Right lobe of liver (tissue), 6 donors: ENCODE measurements at regions not wholly inside any gene's neighbourhood (a gene's known extent, or its start where the extent isn't known, plus 50 kb on each side); places are given as distances from the start of the nearest gene placed in this dataset.

Experiments
- ATAC-seq, 4 donors: fragments of 200-7000 bp; cut with Tn5 transposase; one replicate each; pipeline ENCODE4 v1.9.1; 2020; ENCODE audit warnings: mild to moderate bottlenecking in 4 of 4, moderate library complexity in 4 of 4
- DNase-seq, 3 donors: peaks; one replicate each; pipeline ENCODE4 v3.0.0-alpha.2; 2020
- H3K27ac ChIP-seq, 3 donors: fragments of 200-600 bp; one replicate each; pipeline ENCODE4 v1.8.0; 2022
- H3K27me3 ChIP-seq, 2 donors: fragments of 200-600 bp; one replicate each; pipeline ENCODE4 v1.8.0; 2022
- H3K36me3 ChIP-seq, 4 donors: fragments of 200-600 bp; sonication (generic) in 1 of 4; one replicate each; pipeline versions ENCODE4 v1.5.1 to v1.8.0; 2017 to 2022; ENCODE audit warnings: control low read depth in 1 of 4
- H3K4me1 ChIP-seq, 4 donors: fragments of 200-600 bp; sonication (generic) in 1 of 4; one replicate each; pipeline versions ENCODE4 v1.5.1 to v1.8.0; 2017 to 2022; ENCODE audit warnings: control low read depth in 1 of 4
- H3K4me3 ChIP-seq, 3 donors: fragments of 200-600 bp; one replicate each; pipeline ENCODE4 v1.8.0; 2022
- H3K9me3 ChIP-seq, 4 donors: fragments of 200-600 bp; sonication (generic) in 1 of 4; one replicate each; pipeline versions ENCODE4 v1.5.1 to v1.8.0; 2017 to 2022; ENCODE audit warnings: control low read depth in 1 of 4
- CTCF ChIP-seq, 4 donors: fragments of 200-600 bp in 3 of 4; fragments of 450-650 bp in 1 of 4; IDR thresholded peaks; one replicate each; pipeline versions ENCODE4 v1.5.1 to v1.8.0; 2016 to 2022; ENCODE audit warnings: antibody characterized with exemption in 4 of 4, mild to moderate bottlenecking in 2 of 4
- POLR2A ChIP-seq: fragments of 450-650 bp; IDR thresholded peaks from one replicate; pipeline ENCODE4 v1.6.1; 2017; ENCODE audit warnings: antibody characterized with exemption, mild to moderate bottlenecking
- WGBS: methylation state at CpG from one replicate; pipeline ENCODE4 v1.1.6; 2018; ENCODE audit warnings: low coverage, low lambda C conversion rate; ENCODE audit not compliant: insufficient coverage; ENCODE audit errors: missing lambda C conversion rate; 5-methylcytosine and 5-hydroxymethylcytosine counted together
- intact Hi-C, 2 donors: fragments of 100-400 bp; cut with DNase I; formaldehyde crosslinking; loops; one replicate each; pipeline versions ENCODE4 v1.11.2 to v1.14.1; 2022
- donor health status: DM: no; HTN: yes; CAD: no.
- donor health status: DM: no; HTN: no; CAD: no.
- donor health status: DM: no; HTN: no; CAD: no.
- donor health status: DM: no; HTN: yes; CAD: no.
- donor health status: DM: no; HTN: yes; CAD: no.

- H3K4me1 ChIP-seq, result no peaks in the 10 kb centered on the region
- H3K27ac ChIP-seq, result no peak overlapping the region
- TF ChIP-seq CTCF (IDR thresholded peaks at IDR 0.05), result no peak
- TF ChIP-seq POLR2A, result no peak
- intact Hi-C loops, result no loop called here
- no peak for DNase-seq
- H3K4me3 ChIP-seq, result no peak overlapping the region
- H3K27me3 ChIP-seq, result peaks cover 0 to under 1% of the 10 kb centered on the region in 2 donors
- no peaks in the 10 kb centered on the region for H3K9me3 ChIP-seq
- WGBS, result 30% methylated on average over 9 of the region's 10 CpGs
- no peaks in the 10 kb centered on the region for H3K36me3 ChIP-seq
- ATAC-seq, result no peak
These were observed 98.3 kb upstream of the MYOCD start for GRCh38 chr17:12567077-12568053.

GRCh38 chr17:12568358-12569251 is 97.1 kb upstream of the MYOCD start:
- Histone ChIP-seq H3K4me3 (no peak overlapping the region), H3K9me3 (no peaks in the 10 kb centered on the region), H3K27me3 (no peaks in the 10 kb centered on the region), H3K4me1 (no peaks in the 10 kb centered on the region), H3K36me3 (no peaks in the 10 kb centered on the region), H3K27ac (no peak overlapping the region)
- intact Hi-C loops, result no loop called here
- no peak for DNase-seq
- 45% methylated on average over 7 of the region's 14 CpGs for WGBS
- TF ChIP-seq POLR2A (no peak), CTCF (IDR thresholded peaks at IDR 0.05) (no peak)
- no peak for ATAC-seq

- intact Hi-C loops, result no loop called here
- no peak overlapping the region for H3K4me3 ChIP-seq
- no peak for DNase-seq
- H3K36me3 ChIP-seq, result no peaks in the 10 kb centered on the region
- no peaks in the 10 kb centered on the region for H3K27me3 ChIP-seq
- TF ChIP-seq POLR2A (no peak), CTCF (IDR thresholded peaks at IDR 0.05) (no peak)
- no peak for ATAC-seq
- no peak overlapping the region for H3K27ac ChIP-seq
- no peaks in the 10 kb centered on the region for H3K9me3 ChIP-seq
- no peaks in the 10 kb centered on the region for H3K4me1 ChIP-seq
- 68% methylated on average over 3 of the region's 3 CpGs for WGBS
These were observed 94.1 kb upstream of the MYOCD start for GRCh38 chr17:12571606-12572005.

GRCh38 chr17:12574525-12574924 is 91.2 kb upstream of the MYOCD start:
- 56% methylated on average over 2 of the region's 2 CpGs for WGBS
- H3K4me1 ChIP-seq, result no peaks in the 10 kb centered on the region
- TF ChIP-seq CTCF (IDR thresholded peaks at IDR 0.05), result no peak
- TF ChIP-seq POLR2A, result no peak
- no peak for ATAC-seq
- no peak overlapping the region for H3K4me3 ChIP-seq
- no peak for DNase-seq
- H3K9me3 ChIP-seq, result no peaks in the 10 kb centered on the region
- H3K36me3 ChIP-seq, result no peaks in the 10 kb centered on the region
- H3K27me3 ChIP-seq, result no peaks in the 10 kb centered on the region
- intact Hi-C loops, result no loop called here
- no peak overlapping the region for H3K27ac ChIP-seq
